GM19351 (cell line): ENCODE measurements at regions not wholly inside any gene's neighbourhood (a gene's known extent, or its start where the extent isn't known, plus 50 kb on each side); places are given as distances from the start of the nearest gene placed in this dataset.
"Not testable (repeated sequence)": the region's sequence is repeated elsewhere in the genome, so short reads cannot be mapped to it uniquely, and the experiment has no call there.

Source experiments
- ATAC-seq: cut with Tn5 transposase; IDR thresholded peaks from one replicate; pipeline ENCODE4 v1.9.1; 2021; ENCODE audit warnings: mild to moderate bottlenecking, moderate library complexity; ENCODE audit not compliant: unreplicated experiment

DNA sequence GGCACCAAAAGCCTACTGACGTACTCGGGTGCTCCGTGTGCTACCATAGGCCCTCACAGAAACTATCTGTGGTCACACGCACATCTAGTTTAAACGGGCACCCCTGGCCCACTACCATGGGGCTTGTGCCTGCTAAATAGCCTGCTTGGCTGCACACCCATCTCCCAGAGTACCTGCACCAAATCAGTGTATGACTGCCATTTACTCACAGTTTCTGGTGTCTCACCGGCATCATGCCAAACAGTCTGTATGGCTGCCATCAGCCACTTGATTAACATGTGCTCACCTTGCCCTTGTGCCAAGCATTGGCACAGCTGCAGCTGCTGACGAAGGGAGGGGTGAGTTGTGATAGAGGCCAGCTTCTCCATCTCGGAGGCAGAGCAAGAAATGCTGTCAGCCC lies 232.7 kb downstream of the IGSF11 start:
- ATAC-seq = no peak

DNA sequence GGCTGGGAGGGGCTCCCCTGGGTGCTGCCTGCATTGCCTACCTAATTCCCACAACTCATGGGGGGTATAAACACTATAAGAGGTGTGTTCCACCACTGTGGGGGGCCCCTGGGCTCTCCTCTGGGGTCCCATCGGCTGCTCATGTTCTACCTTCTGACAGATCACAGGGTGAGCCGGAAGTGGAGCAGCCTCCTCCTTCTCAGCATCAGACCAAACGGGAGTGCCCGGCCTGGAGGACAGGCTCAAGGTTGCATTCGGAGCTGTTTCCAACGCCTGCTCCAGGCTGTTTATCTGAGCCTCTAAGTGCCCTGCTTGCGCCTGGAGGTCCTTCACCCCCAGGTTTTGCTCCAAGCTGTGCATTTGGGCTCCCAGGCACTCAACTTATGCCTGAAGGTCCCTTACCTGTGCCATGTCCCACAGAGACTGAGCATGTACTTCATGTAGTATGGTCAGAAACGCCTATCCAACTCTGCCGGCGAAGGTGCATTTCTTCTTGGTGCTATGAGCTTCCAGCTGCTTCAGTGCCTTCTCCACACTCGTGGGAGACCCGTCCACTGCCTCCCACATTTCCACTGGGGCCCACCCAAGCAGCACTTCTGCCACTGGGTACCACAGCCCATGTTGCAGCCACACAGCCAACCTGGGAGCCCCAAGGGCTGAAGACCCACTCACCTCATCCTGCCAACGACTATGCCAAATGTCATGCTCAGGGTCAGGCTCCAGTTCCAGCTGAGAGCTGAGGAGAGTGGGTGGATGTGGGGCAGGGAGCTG lies 232.1 kb downstream of the IGSF11 start:
- ATAC-seq = no peak

DNA sequence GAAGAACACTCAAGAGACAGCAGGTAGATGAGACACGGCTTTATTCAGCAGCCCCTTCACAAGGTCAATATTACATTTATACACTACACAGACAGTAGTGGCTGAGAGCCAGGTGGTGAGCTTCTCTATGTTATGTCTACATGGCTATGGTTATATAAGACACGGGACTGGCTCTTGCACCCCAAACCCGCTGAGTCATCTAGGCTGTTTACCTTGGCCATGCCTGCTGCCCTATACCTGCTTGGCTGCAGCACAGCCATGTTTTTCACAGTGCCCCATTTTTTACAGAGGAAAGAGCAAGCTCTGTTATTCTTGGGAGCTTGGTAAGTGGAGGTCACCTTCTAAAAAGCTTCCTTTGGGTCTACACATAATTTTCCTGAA lies 231.6 kb downstream of the IGSF11 start:
- no peak for ATAC-seq

DNA sequence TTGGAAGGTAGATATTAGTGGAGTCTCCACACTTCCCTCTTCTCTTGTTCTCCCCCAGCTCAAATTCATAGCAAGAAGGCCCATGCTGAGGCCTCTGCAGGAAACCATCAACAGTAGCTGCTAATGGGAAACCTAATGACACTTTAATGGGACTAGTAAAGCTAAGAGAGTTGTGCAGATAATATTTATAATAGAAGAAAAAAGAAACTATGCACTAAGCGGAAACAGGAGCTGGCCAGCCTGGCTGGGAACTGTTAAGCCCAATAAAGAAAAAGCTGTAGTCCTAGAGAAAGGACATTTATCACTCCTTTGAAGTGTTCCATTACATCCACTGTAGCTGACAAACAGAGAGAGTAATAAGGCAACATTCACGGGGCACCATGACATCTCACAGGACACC lies 229.6 kb downstream of the IGSF11 start:
- ATAC-seq = no peak

DNA sequence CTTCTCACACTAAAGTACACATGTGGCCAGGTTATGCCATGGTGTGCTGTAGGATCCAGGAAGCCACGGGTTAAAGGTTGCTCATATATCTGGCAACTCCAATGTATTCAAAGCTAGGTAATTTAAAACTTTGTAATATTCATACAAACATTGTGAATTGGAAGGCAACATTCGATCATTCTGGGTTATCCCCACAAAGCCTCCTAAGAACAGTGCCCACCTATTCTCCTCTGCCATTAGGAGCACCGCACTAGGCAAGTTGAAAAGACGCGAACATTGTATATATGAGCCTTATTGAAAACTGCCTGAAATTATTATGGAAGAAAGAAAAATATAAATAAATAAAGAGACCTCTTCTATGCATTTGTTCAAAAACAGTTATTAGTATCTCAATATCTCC lies 228.2 kb downstream of the IGSF11 start:
- ATAC-seq = no peak

DNA sequence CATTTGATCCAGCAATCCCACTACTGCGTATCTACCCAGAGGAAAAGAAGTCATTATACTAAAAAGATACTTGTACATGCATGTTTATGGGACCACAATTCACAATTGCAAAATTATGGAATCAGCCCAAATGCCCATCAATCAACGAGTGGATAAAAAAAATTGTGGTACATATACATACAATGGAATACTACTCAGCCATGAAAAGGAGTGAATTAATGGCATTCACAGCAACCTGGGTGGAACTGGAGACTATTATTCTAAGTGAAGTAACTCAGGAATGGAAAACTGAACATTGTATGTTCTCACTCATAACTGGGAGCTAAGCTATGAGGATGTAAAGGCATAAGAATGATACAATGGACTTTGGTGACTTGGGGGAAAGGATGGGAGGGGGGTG lies 227.3 kb downstream of the IGSF11 start:
- ATAC-seq = not testable (repeated sequence)

DNA sequence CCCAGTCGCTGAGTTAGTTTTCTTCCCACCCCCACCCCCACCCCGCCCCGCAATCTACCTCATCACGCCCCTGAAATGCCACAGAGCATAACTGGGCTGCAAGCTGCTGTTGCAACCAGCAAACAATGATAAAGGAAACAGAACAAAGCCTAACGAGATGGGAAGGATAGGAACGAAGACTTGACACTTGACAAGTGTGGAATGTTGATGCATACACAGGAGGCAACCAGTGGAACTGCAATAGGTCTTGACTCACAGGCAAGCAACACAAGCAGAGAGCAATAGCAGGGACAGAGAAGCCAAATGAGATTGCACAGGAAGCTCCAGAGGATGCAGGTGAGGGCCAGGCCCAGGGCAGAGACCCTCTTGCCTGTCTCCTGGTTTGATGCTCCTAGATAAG lies 225.9 kb downstream of the IGSF11 start:
- ATAC-seq = no peak

DNA sequence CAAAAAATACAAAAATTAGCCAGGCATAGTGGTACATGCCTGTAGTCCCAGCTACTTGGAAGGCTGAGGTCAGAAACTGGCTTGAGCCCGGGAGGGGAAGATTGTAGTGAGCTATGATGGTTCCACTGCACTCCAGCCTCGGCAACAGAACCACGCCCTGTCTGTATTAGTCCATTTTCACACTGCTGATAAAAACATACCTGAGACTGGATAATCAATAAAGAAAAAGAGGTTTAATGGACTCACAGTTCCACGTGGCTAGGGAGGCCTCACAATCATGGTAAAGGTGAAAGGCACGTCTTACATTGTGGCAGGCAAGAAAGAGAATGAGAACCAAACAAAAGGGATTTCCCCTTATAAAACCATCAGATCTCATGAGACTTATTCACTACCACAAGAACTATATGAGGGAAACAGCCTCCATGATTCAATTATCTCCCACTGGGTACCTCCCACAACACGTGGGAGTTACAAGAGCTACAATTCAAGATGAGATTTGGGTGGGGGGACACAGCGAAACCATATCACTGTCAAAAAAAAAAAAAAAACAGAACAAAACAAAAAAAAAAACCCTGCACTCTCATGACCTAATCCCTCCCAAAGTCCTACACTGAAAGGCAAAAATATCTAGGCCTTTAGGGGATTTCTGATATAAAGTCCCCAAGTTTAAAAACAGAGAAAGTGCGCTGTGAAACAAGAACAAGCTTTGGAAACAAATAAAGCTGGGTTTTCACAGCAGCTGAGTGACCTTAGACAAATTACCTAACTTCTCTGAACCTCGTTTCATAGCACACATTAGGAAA lies 224.7 kb downstream of the IGSF11 start:
- peak; percentile 40 for ATAC-seq

DNA sequence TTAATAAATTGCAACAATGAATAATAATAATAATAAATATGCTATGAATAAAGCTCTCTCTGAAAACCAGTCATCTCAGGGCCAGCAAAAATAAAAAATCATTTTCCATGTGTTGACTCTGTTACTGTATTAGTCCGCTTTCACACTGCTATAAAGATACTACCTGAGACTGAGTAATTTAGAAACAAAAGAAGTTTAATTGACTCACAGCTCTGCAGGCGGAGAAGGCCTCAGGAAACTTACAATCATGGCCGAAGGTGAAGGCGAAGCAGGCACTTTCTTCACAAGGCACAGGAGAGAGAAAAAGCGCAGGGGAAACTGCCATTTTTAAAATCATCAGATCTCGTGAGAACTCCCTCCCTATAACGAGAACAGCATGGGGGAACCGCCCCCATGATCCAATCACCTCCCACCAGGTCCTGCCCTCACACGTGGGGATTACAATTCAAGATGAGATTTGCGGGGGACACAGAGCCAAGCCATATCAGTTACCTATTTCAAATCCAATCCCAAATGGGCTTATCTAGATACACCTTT lies 224.1 kb downstream of the IGSF11 start:
- peak; percentile 36 for ATAC-seq

DNA sequence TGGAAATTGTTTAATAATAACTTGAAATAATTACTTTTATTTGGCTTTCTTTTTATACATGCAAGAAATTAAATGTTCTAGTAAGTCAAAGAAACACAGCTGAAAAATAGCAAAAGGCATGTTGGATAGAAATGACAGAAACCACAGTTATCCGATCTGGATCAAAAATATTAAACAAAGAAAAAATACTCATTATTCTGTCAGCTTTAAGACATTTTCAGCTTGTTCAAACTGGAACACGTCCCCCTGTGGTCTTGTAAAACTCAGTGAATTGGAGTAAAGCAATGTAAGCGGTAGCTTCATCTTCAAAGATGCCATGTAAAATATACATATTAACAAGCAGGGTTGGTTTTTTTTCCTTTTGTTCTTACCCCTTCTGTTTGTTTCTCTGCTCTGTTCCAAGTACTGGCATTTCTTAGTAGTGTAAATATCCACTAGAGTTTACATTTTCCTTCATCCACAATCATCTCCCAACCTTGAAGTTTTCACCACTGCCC lies 223.4 kb downstream of the IGSF11 start:
- no peak for ATAC-seq

DNA sequence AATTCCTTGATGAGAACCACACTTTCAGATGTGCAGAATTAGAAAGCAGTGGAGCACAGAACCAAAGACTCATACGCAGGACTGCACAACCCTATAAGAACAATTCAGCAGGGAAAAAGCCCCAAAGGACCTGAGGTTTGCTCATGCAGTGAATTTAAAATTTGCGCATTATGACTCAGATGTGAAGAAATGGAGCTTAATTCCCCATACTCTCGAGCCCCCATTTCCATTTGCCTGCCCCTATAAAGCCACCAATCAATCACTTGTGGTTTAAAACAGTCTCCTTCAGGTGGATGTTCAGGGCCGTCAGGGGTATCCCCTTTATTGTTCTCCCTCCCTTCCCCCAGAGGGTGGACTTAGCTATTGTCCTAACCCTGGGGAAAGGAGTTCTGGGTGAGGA lies 221.2 kb downstream of the IGSF11 start:
- ATAC-seq = no peak

DNA sequence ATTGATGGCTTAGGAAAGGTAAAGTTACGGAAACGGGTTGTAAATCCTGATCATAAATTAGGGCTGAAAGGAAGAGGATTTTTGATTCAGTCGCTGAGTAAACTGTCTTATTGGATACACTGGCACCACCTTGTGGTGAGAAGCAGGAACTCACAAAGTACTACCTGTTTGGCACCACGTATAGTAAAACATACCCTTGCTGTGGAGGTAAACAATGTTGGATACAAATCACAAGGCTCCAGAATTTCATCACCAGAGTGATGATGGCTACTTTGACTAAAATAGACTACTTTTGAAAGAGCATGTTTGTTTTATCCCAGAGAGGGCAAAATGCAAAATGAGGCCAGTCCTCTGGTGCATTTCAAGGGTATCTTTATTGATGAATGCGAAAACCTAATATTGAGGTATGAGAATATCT lies 216.9 kb downstream of the IGSF11 start:
- peak; percentile 83 for ATAC-seq

DNA sequence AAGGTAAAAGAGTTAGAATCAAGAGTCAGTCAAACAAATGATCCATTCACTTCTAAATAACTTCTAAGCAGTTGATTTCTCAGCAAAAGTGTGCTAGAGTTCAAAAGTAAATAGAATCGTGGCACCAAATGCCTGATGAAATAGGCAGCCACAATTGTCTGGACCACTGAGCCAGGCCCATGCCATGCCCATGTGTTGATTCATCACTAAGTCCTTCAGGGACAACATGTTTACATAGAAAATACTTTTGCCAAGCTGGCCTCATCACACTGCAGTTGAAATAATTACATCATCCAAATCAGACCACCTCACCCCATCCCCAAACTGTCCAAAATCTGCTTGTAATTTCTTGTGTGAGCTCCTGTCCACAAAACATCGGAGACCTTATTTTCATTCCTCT lies 216.3 kb downstream of the IGSF11 start:
- no peak for ATAC-seq

DNA sequence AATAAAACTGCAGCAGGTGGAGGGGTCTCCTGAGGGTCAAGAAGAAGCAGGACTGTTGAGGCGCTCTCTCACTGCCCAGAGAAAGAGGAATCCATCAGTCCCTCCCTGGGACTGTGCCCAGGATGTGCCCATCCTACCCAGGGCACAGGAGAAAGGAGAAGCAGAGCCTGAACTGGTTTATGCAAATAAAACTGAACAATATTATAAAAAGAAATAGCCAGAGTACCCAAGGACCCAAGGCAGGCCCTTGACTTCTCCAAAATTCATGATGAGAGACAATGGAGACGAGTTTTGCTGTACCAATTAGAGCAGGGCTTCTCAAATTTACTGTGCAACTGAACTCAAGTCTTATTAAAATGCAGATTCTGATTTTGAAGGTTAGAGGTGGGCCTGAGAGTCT lies 211.0 kb downstream of the IGSF11 start:
- no peak for ATAC-seq

DNA sequence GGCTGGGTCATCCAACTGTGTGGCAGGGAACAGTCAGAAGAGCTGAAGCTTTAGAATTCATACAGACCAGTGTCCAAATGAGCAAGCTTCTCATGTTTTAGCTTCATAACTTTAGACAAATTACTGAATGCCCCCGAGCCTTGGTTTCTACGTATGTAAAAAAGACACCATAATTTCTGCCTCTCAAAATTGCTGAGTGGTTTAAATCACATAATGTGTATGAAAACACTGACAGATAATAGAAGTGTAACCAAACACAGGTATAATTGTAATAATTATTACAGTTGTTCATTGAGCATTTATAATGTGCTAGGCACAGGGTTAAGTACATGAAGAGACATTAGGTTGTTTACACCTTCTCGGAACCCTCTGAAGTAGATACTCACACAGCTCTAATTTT lies 207.2 kb downstream of the IGSF11 start:
- ATAC-seq = no peak

DNA sequence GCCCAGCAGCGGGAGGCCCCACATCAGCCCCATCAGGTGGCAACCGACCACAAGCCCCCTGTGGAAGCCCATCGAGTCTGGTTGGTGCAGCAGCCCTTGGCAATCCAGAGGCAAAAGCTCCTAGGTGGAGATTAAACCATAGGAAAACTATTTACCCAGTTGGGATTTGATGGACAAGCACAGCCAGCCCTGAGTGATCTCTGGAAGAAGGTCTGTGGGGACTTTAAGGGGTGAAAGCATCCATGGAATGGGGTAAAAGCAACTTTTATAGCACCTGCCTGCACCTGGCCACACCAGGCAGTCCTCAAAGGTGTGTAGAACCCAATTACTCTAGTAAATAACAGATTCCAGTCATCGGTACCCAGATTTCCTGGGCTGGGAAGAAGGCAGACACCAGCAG lies 206.3 kb downstream of the IGSF11 start:
- no peak for ATAC-seq

DNA sequence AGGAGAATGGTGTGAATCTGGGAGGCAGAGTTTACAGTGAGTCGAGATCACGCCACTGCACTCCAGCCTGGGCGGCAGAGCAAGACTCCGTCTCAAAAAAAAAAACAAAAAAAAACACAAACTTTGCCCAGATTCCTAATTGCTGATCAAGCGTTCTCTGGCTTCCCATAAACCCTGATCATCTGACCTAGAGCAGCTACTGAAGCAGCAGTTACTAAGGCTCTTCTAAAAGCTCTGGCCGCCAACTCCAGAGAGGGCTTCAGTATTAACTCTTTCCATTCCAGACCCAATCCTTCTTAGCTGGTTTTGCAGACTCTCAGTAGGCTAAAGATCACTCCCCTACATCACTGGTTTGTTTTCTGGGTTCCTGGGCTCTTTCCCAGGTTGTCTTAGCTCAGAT lies 201.6 kb downstream of the IGSF11 start:
- ATAC-seq = no peak

DNA sequence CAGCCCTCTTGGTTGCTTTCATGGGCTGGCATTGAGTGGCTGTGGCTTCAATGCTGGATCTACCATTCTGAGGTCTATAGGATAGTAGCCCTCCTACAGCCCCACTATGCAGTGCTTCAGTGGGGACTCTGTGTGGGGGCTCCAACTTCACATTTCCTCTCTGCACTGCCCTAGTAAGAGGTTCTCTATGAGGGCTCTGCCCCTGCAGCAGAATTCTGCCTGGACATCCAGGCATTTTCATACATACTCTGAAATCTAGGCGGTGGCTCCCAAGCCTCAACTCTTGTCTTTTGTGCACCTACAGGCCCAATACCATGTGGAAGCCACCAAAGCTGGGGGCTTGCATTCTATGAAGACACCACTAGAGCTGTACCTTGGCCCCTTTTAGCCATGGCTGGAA lies 195.8 kb downstream of the IGSF11 start:
- ATAC-seq = no peak

DNA sequence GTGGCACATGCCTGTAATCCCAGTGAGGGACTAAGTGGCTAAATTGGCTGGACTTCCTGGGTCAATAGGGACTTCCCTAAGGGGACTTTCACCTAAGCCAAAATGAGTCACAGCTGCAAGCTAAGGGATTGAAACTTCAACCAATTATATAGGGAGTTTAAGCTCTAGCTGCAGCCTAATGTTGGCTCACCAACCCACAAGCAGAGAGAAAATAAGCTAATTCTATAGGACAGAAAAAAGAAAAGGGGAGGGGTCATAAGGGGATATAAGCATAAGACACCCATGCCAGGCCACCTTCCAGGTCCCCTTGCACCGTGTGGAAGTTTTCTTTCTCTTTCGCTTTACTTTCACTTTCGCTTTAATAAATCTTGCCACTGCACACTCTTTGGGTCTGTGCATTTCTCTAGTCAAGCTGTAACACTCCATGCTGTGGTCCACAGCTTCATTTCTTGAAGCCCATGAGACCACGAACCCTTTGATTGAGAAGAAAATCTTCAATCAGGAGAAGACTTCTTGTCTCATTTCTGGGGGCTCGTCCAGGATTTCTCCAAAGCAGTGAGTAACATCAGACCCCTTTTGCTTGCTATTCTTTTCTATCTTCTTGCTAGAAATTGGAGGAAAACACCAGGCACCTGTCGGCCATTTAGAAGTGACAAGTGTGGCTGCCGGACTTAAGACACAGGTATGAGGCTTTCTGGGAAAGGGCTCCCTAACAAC lies 192.3 kb downstream of the IGSF11 start:
- no peak for ATAC-seq

DNA sequence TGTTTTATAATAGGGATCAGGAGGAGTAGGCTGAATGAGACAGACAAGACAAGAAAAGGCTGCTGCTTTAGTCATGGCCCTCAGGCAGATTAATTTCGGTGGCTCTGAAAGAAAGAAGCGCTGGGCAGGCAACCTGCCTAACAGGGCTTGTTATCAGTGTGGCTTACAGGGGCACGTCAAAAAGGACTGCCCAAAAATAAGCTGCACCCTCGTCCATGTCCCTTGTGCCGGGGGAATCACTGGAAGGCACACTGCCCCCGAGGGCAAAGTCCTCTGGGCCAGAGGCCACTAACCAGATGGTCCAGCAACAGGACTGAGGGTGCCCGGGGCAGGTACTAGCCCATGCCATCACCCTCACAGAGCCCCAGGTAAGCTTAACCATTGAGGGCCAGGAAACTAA lies 188.5 kb downstream of the IGSF11 start:
- ATAC-seq = no peak
